ENCODE measurements at regions not wholly inside any gene's neighbourhood (a gene's known extent, or its start where the extent isn't known, plus 50 kb on each side); places are given as distances from the start of the nearest gene placed in this dataset.

DNA sequence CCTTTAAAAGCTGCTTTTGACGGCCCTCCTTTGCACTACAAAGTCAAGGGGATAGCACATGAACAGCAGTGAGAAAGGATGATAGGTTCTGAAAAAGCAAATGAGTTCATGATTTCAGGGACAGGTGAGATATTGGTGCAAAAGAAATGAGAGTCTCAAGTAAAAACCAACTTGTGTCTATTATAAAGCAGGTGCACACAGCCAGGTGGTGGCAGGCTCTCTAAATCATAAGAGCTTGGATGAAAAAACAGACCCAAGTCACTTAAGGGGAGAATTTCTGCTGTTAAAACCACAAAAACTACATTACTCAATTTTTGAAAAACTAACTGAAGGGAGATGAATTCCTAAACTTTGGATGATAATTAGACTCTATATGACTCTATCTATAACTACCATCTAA lies 201.5 kb downstream of the SP3 start:
- TF ChIP-seq, protein P1, sequence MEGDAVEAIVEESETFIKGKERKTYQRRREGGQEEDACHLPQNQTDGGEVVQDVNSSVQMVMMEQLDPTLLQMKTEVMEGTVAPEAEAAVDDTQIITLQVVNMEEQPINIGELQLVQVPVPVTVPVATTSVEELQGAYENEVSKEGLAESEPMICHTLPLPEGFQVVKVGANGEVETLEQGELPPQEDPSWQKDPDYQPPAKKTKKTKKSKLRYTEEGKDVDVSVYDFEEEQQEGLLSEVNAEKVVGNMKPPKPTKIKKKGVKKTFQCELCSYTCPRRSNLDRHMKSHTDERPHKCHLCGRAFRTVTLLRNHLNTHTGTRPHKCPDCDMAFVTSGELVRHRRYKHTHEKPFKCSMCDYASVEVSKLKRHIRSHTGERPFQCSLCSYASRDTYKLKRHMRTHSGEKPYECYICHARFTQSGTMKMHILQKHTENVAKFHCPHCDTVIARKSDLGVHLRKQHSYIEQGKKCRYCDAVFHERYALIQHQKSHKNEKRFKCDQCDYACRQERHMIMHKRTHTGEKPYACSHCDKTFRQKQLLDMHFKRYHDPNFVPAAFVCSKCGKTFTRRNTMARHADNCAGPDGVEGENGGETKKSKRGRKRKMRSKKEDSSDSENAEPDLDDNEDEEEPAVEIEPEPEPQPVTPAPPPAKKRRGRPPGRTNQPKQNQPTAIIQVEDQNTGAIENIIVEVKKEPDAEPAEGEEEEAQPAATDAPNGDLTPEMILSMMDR (IDR thresholded peaks at IDR 0.05; ENCODE audit: low read depth, low read length) = no peak
- no peak for TF ChIP-seq POLR2A (IDR thresholded peaks at IDR 0.05; ENCODE audit: extremely low read depth, insufficient read length)

Data from NB4 (cell line).